Uterus (tissue), 3 donors: ENCODE measurements at regions not wholly inside any gene's neighbourhood (a gene's known extent, or its start where the extent isn't known, plus 50 kb on each side); places are given as distances from the start of the nearest gene placed in this dataset.
A peak's percentile ranks its signal among the peaks of the same experiment; 100 is the strongest.

ENCODE experiments used
- DNase-seq, 2 donors: peaks; one replicate each; pipeline ENCODE4 v3.0.0-alpha.2; 2019 to 2020
- H3K27ac ChIP-seq, 2 donors: fragments of 200-600 bp; sonication (generic); 1 replicate in 1 of 2; 2 replicates in 1 of 2; pipeline ENCODE4 v1.5.1; 2016 to 2018
- H3K27me3 ChIP-seq, 2 donors: fragments of 200-600 bp; sonication (generic); one replicate each; pipeline ENCODE4 v1.5.1; 2018 to 2019; ENCODE audit warnings: control low read depth in 1 of 2
- H3K36me3 ChIP-seq, 2 donors: fragments of 200-600 bp; sonication (generic); one replicate each; pipeline ENCODE4 v1.5.1; 2019; ENCODE audit warnings: control low read depth in 1 of 2
- H3K4me1 ChIP-seq, 2 donors: fragments of 200-600 bp; sonication (generic); one replicate each; pipeline ENCODE4 v1.5.1; 2018 to 2019; ENCODE audit warnings: control low read depth in 1 of 2
- H3K4me3 ChIP-seq, 2 donors: fragments of 200-600 bp; sonication (generic); 1 replicate in 1 of 2; 2 replicates in 1 of 2; pipeline ENCODE4 v1.5.1; 2018 to 2019; ENCODE audit warnings: mild to moderate bottlenecking in 1 of 2
- H3K9me3 ChIP-seq, 2 donors: fragments of 200-600 bp; sonication (generic); one replicate each; pipeline ENCODE4 v1.5.1; 2019; ENCODE audit warnings: control low read depth in 1 of 2
- CTCF ChIP-seq, 4 experiments: fragments of 200-600 bp in 2 of 4; fragments of 450-650 bp in 2 of 4; sonication (generic) in 2 of 4; IDR thresholded peaks; one replicate each; pipeline ENCODE4 v1.5.1; 2016 to 2019; ENCODE audit warnings: antibody characterized with exemption in 4 of 4, mild to moderate bottlenecking in 2 of 4, moderate library complexity in 1 of 4
- POLR2A ChIP-seq, 2 donors: fragments of 450-650 bp; IDR thresholded peaks; one replicate each; pipeline ENCODE4 v1.6.1; 2016; ENCODE audit warnings: antibody characterized with exemption in 2 of 2, mild to moderate bottlenecking in 1 of 2, moderate library complexity in 1 of 2
- intact Hi-C: fragments of 100-400 bp; cut with DNase I; formaldehyde crosslinking; loops from one replicate; pipeline ENCODE4 v1.15.1; 2023; ENCODE audit warnings: low total_unique reads
- donor health status: DM: yes; HTN: yes; CAD: no.

GRCh38 chr2:215835231-215835630, 178.1 kb downstream of the MREG start:
- TF ChIP-seq CTCF (IDR thresholded peaks at IDR 0.05) (no peak), POLR2A (IDR thresholded peaks at IDR 0.05) (no peak)
- Histone ChIP-seq H3K27ac (no peak overlapping the region), H3K27me3 (no peaks in the 10 kb centered on the region), H3K36me3 (no peaks in the 10 kb centered on the region), H3K9me3 (no peaks in the 10 kb centered on the region), H3K4me3 (no peak overlapping the region), H3K4me1 (no peaks in the 10 kb centered on the region)
- DNase-seq = no peak
- intact Hi-C loops = no loop called here

GRCh38 chr2:215833531-215834162, 179.7 kb downstream of the MREG start:
- H3K4me3 ChIP-seq = no peak overlapping the region
- intact Hi-C loops = no loop called here
- no peaks in the 10 kb centered on the region for H3K4me1 ChIP-seq
- H3K36me3 ChIP-seq = no peaks in the 10 kb centered on the region
- H3K9me3 ChIP-seq = no peaks in the 10 kb centered on the region
- DNase-seq = no peak
- no peaks in the 10 kb centered on the region for H3K27me3 ChIP-seq
- no peak for TF ChIP-seq POLR2A (IDR thresholded peaks at IDR 0.05)
- no peak for TF ChIP-seq CTCF (IDR thresholded peaks at IDR 0.05)
- H3K27ac ChIP-seq = no peak overlapping the region

DNA sequence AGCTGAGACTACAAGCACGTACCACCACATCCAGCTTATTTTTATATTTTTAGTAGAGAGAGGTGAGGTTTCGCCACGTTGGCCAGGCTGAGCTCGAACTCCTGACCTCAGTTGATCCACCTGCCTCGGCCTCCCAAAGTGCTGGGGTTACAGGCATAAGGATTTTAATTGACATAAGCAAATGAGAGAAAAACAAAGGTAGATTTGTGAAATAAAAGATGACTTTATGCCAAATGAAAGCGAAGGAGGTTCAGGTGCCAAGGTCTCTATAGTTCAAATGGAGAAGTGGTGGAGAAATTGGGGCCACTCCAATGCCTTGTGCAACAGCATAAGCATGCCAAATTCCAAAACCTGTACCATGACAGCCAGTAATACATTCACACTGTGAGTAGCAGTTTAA, 180.6 kb downstream of the MREG start:
- no peaks in the 10 kb centered on the region for H3K9me3 ChIP-seq
- H3K4me3 ChIP-seq = no peak overlapping the region
- DNase-seq = no peak
- H3K36me3 ChIP-seq = no peaks in the 10 kb centered on the region
- no peaks in the 10 kb centered on the region for H3K27me3 ChIP-seq
- H3K27ac ChIP-seq = no peak overlapping the region
- no peaks in the 10 kb centered on the region for H3K4me1 ChIP-seq
- intact Hi-C loops = no loop called here
- no peak for TF ChIP-seq POLR2A (IDR thresholded peaks at IDR 0.05)
- TF ChIP-seq CTCF (IDR thresholded peaks at IDR 0.05) = no peak

GRCh38 chr2:215831296-215831913, 181.9 kb downstream of the MREG start:
- DNase-seq = peak in 1 of 2 donors; percentile 35
- Histone ChIP-seq H3K4me1 (no peaks in the 10 kb centered on the region), H3K27ac (peak overlapping the region in 1 of 2 donors; percentile 34), H3K27me3 (no peaks in the 10 kb centered on the region), H3K4me3 (no peak overlapping the region), H3K36me3 (no peaks in the 10 kb centered on the region), H3K9me3 (no peaks in the 10 kb centered on the region)
- intact Hi-C loops = no loop called here
- TF ChIP-seq POLR2A (IDR thresholded peaks at IDR 0.05) (no peak), CTCF (IDR thresholded peaks at IDR 0.05) (no peak)

- peak; percentile 18 to 30 for DNase-seq
- Histone ChIP-seq H3K9me3 (no peaks in the 10 kb centered on the region), H3K36me3 (no peaks in the 10 kb centered on the region), H3K4me1 (no peaks in the 10 kb centered on the region), H3K27ac (no peak overlapping the region), H3K4me3 (no peak overlapping the region), H3K27me3 (no peaks in the 10 kb centered on the region)
- TF ChIP-seq CTCF (IDR thresholded peaks at IDR 0.05) = no peak
- no peak for TF ChIP-seq POLR2A (IDR thresholded peaks at IDR 0.05)
- intact Hi-C loops = no loop called here
Observed at GRCh38 chr2:215830304-215830703, 183.0 kb downstream of the MREG start.
